Stimulated activated CD8-positive, alpha-beta memory T cell treated with anti-CD3 and anti-CD28 coated beads, Interleukin-2, amount 100 ng/mL, for 1 hour (primary cell): ENCODE measurements at regions not wholly inside any gene's neighbourhood (a gene's known extent, or its start where the extent isn't known, plus 50 kb on each side); places are given as distances from the start of the nearest gene placed in this dataset.

Experiments used
- DNase-seq, 2 donors: peaks; one replicate each; pipeline ENCODE4 v3.0.0-alpha.2; 2020; ENCODE audit warnings: low read depth in 2 of 2

GRCh38 chr12:130017591-130018449 is 114.0 kb upstream of the TMEM132D start:
- DNase-seq, result no peak

GRCh38 chr12:130018614-130019013 is 114.8 kb upstream of the TMEM132D start:
- DNase-seq, result no peak

GRCh38 chr12:130026608-130027176 is 122.9 kb upstream of the TMEM132D start:
- DNase-seq, result no peak

GRCh38 chr12:130027798-130028197 is 124.0 kb upstream of the TMEM132D start:
- DNase-seq, result no peak

GRCh38 chr12:130029151-130029550 is 125.3 kb upstream of the TMEM132D start:
- DNase-seq, result no peak

GRCh38 chr12:130031041-130031440 is 127.2 kb upstream of the TMEM132D start:
- no peak for DNase-seq

- peak; percentile 24 to 32 for DNase-seq
These were observed 127.9 kb upstream of the TMEM132D start for GRCh38 chr12:130031571-130032189.

- no peak for DNase-seq
These were observed 120.1 kb upstream of the FZD10 start for GRCh38 chr12:130041983-130042812.

- DNase-seq, result no peak
These were observed 118.4 kb upstream of the FZD10 start for GRCh38 chr12:130043685-130044406.

- DNase-seq, result no peak
These were observed 117.2 kb upstream of the FZD10 start for GRCh38 chr12:130044991-130045621.

- no peak for DNase-seq
These were observed 112.6 kb upstream of the FZD10 start for GRCh38 chr12:130049666-130050065.

- no peak for DNase-seq
These were observed 110.4 kb upstream of the FZD10 start for GRCh38 chr12:130051900-130052299.

- no peak for DNase-seq
These were observed 108.6 kb upstream of the FZD10 start for GRCh38 chr12:130053651-130054069.

- no peak for DNase-seq
These were observed 107.5 kb upstream of the FZD10 start for GRCh38 chr12:130054803-130055202.

- DNase-seq, result no peak
These were observed 103.3 kb upstream of the FZD10 start for GRCh38 chr12:130058926-130059472.

GRCh38 chr12:130063866-130064265 is 98.4 kb upstream of the FZD10 start:
- no peak for DNase-seq

- DNase-seq, result no peak
These were observed 97.3 kb upstream of the FZD10 start for GRCh38 chr12:130064999-130065398.

- no peak for DNase-seq
These were observed 95.5 kb upstream of the FZD10 start for GRCh38 chr12:130066742-130067141.

- DNase-seq, result no peak
These were observed 93.5 kb upstream of the FZD10 start for GRCh38 chr12:130068741-130069140.

GRCh38 chr12:130070126-130070611 is 92.1 kb upstream of the FZD10 start:
- no peak for DNase-seq
